ENCODE measurements at regions not wholly inside any gene's neighbourhood (a gene's known extent, or its start where the extent isn't known, plus 50 kb on each side); places are given as distances from the start of the nearest gene placed in this dataset.

GRCh38 chrX:78534221-78534620, 124.9 kb downstream of the RTL3 start:
- Histone ChIP-seq H3K9me3 (replicated peaks; ENCODE audit: control insufficient read depth, insufficient read depth, low read length) (no peaks in the 10 kb centered on the region), H3K4me1 (ENCODE audit: control insufficient read depth, insufficient read depth, low read length) (no peaks in the 10 kb centered on the region), H2AFZ (ENCODE audit: control insufficient read depth, low read depth, low read length) (no peak overlapping the region), H3K4me3 (no peak overlapping the region), H3K79me2 (ENCODE audit: control insufficient read depth, insufficient read depth, low read length) (no peaks in the 10 kb centered on the region), H3K27ac (ENCODE audit: control insufficient read depth, insufficient read depth) (no peak overlapping the region), H3K36me3 (ENCODE audit: control insufficient read depth in 2 of 2, insufficient read depth in 2 of 2, low read length in 1 of 2) (no peaks in the 10 kb centered on the region), H4K20me1 (ENCODE audit: control insufficient read depth, insufficient read depth) (no peaks in the 10 kb centered on the region), H3K9ac (ENCODE audit: control insufficient read depth, insufficient read depth, low read length) (no peak overlapping the region), H3K27me3 (replicated peaks in 1 of 2; ENCODE audit: control insufficient read depth in 2 of 2, insufficient read depth in 2 of 2, low read length in 1 of 2) (no peaks in the 10 kb centered on the region), H3K4me2 (ENCODE audit: control insufficient read depth, insufficient read depth) (no peak overlapping the region)
- no peak for DNase-seq (ENCODE audit: low read depth, low spot score)
- intact Hi-C loops (cut with micrococcal nuclease; ENCODE audit: unreplicated experiment) (no loop called here), in situ Hi-C loops (cut with MboI) (no loop called here)
- RAD21 ChIA-PET (ENCODE audit: unreplicated experiment) = no interaction called here
- 59% methylated on average over 2 of the region's 2 CpGs for WGBS (ENCODE audit: insufficient coverage, insufficient replicate concordance, low lambda C conversion rate, missing lambda C conversion rate)
- SMC1A ChIA-PET (ENCODE audit: uncharacterized antibody, unreplicated experiment) = no interaction called here
- no peak for ATAC-seq
- BruUV-seq (replicated peaks) = no TSS peak
- no peak for FAIRE-seq
- CTCF ChIA-PET = interaction anchor here (0.6 kb wide), 1 partner anchor 1916 kb away, joined by 3 read pairs; no protein-coding TSS in a partner anchor
- POLR2A ChIA-PET = no interaction called here
- no peak for TF ChIP-seq NR2C1 (IDR thresholded peaks at IDR 0.05)
- no peak for TF ChIP-seq SP1 (IDR thresholded peaks at IDR 0.05; ENCODE audit: low read depth, low read length)
- no peak for TF ChIP-seq FOS (IDR thresholded peaks at IDR 0.05; ENCODE audit: borderline replicate concordance, extremely low read depth, insufficient read length)
- no peak for TF ChIP-seq NFIC (IDR thresholded peaks at IDR 0.05; ENCODE audit: low read depth, low read length)
- TF ChIP-seq ZNF24 (IDR thresholded peaks at IDR 0.05) = no peak
- TF ChIP-seq RB1 (IDR thresholded peaks at IDR 0.05; ENCODE audit: borderline replicate concordance) = no peak
- no peak for TF ChIP-seq BHLHE40 (IDR thresholded peaks at IDR 0.05; ENCODE audit: borderline replicate concordance in 1 of 2, low read depth in 2 of 2, low read length in 1 of 2)
- no peak for TF ChIP-seq YY1 (IDR thresholded peaks at IDR 0.05; ENCODE audit: low read depth, low read length)
- TF ChIP-seq IRF5 (IDR thresholded peaks at IDR 0.05; ENCODE audit: borderline replicate concordance) = no peak
- no peak for TF ChIP-seq BCL11A (IDR thresholded peaks at IDR 0.05; ENCODE audit: low read depth, low read length)
- TF ChIP-seq CBFB (IDR thresholded peaks at IDR 0.05; ENCODE audit: low read depth) = no peak
- TF ChIP-seq SKIL (IDR thresholded peaks at IDR 0.05; ENCODE audit: low read depth, poor library complexity, severe bottlenecking) = no peak
- TF ChIP-seq SMC3 (IDR thresholded peaks at IDR 0.05; ENCODE audit: borderline replicate concordance, low read length) = no peak
- TF ChIP-seq CHD2 (IDR thresholded peaks at IDR 0.05; ENCODE audit: borderline replicate concordance, low read depth, low read length) = no peak
- no peak for TF ChIP-seq RBBP5 (conservative IDR thresholded peaks at IDR 0.05)
- no peak for TF ChIP-seq BRCA1 (IDR thresholded peaks at IDR 0.05; ENCODE audit: low read depth, low read length)
